ENCODE measurements at regions not wholly inside any gene's neighbourhood (a gene's known extent, or its start where the extent isn't known, plus 50 kb on each side); places are given as distances from the start of the nearest gene placed in this dataset.

DNA sequence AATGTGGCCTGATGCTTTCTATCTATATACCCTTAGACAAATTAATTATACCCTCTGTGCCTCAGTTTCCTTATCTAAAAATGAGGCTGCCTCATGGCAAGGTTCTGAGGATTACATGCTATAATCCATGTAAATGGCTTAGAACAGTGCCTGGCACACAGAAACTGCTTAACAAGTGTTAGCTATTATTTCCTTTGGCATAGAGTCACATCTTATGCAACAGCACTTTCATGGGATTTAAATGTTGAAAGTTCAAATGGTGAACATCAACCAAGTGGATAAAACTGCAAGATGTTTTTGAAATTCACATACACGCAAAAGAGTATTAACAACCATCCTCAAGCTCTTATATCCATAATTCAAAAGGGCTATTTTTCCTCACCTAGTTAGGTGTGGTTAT lies 202.8 kb upstream of the JAG1 start (continued):
- no peak for TF ChIP-seq PHF5A (CRISPR knock-in tag; IDR thresholded peaks at IDR 0.05; ENCODE audit: low read depth, unreplicated experiment)
- no peak for TF ChIP-seq ZNF260 (CRISPR knock-in tag; IDR thresholded peaks at IDR 0.05; ENCODE audit: borderline replicate concordance, low read depth)
- TF ChIP-seq ZNF83 (CRISPR knock-in tag; IDR thresholded peaks at IDR 0.05; ENCODE audit: borderline replicate concordance): no peak
- no peak for TF ChIP-seq TSC22D2 (CRISPR knock-in tag; IDR thresholded peaks at IDR 0.05; ENCODE audit: borderline replicate concordance)
- no peak for TF ChIP-seq ZNF501 (CRISPR knock-in tag; IDR thresholded peaks at IDR 0.05)
- no peak for TF ChIP-seq MXD3 (CRISPR knock-in tag; IDR thresholded peaks at IDR 0.05)
- TF ChIP-seq NFIB (CRISPR knock-in tag; IDR thresholded peaks at IDR 0.05; ENCODE audit: borderline replicate concordance): no peak

- ChIA-PET POLR2A (no interaction called here), CTCF (ENCODE audit: low intra/inter-chr PET ratio, low total read pairs) (no interaction called here)
- no peaks in the 10 kb centered on the region for H4K20me1 ChIP-seq (ENCODE audit: insufficient read depth, low read length)
- DNase-seq (ENCODE audit: low spot score) (no peak), FAIRE-seq (no peak), ATAC-seq (no peak)
- no peak overlapping the region for H3K4me2 ChIP-seq (ENCODE audit: low read depth, low read length)
- no peaks in the 10 kb centered on the region; a peak in 2 of 5 replicates for H3K27me3 ChIP-seq (ENCODE audit: control insufficient read depth in 1 of 2, insufficient read depth in 2 of 2, low read length in 2 of 2)
- no peak for TF ChIP-seq RNF2 (conservative IDR thresholded peaks at IDR 0.05; ENCODE audit: low read depth)
- TF ChIP-seq, protein P1, sequence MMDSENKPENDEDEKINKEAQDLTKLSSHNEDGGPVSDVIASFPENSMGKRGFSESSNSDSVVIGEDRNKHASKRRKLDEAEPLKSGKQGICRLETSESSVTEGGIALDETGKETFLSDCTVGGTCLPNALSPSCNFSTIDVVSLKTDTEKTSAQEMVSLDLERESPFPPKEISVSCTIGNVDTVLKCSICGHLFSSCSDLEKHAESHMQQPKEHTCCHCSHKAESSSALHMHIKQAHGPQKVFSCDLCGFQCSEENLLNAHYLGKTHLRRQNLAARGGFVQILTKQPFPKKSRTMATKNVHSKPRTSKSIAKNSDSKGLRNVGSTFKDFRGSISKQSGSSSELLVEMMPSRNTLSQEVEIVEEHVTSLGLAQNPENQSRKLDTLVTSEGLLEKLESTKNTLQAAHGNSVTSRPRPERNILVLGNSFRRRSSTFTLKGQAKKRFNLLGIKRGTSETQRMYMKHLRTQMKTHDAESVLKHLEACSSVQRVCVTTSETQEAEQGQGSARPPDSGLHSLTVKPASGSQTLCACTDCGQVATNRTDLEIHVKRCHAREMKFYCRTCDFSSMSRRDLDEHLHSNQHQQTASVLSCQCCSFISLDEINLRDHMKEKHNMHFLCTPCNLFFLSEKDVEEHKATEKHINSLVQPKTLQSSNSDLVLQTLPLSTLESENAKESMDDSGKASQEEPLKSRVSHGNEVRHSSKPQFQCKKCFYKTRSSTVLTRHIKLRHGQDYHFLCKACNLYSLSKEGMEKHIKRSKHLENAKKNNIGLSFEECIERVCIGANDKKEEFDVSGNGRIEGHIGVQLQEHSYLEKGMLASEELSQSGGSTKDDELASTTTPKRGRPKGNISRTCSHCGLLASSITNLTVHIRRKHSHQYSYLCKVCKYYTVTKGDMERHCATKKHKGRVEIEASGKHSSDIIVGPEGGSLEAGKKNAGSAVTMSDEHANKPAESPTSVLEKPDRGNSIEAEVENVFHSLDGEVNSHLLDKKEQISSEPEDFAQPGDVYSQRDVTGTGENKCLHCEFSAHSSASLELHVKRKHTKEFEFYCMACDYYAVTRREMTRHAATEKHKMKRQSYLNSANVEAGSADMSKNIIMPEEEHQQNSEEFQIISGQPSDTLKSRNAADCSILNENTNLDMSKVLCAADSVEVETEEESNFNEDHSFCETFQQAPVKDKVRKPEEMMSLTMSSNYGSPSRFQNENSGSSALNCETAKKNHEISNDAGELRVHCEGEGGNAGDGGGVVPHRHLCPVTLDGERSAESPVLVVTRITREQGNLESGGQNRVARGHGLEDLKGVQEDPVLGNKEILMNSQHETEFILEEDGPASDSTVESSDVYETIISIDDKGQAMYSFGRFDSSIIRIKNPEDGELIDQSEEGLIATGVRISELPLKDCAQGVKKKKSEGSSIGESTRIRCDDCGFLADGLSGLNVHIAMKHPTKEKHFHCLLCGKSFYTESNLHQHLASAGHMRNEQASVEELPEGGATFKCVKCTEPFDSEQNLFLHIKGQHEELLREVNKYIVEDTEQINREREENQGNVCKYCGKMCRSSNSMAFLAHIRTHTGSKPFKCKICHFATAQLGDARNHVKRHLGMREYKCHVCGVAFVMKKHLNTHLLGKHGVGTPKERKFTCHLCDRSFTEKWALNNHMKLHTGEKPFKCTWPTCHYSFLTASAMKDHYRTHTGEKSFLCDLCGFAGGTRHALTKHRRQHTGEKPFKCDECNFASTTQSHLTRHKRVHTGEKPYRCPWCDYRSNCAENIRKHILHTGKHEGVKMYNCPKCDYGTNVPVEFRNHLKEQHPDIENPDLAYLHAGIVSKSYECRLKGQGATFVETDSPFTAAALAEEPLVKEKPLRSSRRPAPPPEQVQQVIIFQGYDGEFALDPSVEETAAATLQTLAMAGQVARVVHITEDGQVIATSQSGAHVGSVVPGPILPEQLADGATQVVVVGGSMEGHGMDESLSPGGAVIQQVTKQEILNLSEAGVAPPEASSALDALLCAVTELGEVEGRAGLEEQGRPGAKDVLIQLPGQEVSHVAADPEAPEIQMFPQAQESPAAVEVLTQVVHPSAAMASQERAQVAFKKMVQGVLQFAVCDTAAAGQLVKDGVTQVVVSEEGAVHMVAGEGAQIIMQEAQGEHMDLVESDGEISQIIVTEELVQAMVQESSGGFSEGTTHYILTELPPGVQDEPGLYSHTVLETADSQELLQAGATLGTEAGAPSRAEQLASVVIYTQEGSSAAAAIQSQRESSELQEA (CRISPR knock-in tag; IDR thresholded peaks at IDR 0.05; ENCODE audit: not compliant biosample characterization): no peak
- no peak for TF ChIP-seq NFE2L2 (IDR thresholded peaks at IDR 0.05; ENCODE audit: low read length)
- no peak for TF ChIP-seq ZNF33A (CRISPR knock-in tag; IDR thresholded peaks at IDR 0.05; ENCODE audit: borderline replicate concordance)
- no peak for TF ChIP-seq ZNF143 (CRISPR knock-in tag; IDR thresholded peaks at IDR 0.05)
- no peak overlapping the region for H2AFZ ChIP-seq (ENCODE audit: low read length)
- no peak overlapping the region for H3K4me3 ChIP-seq (replicated peaks in 1 of 3; ENCODE audit: insufficient read depth in 1 of 3, low read depth in 2 of 3, low read length in 3 of 3)
- H3K27ac ChIP-seq (ENCODE audit: extremely low read length, insufficient read depth, low read length): no peak overlapping the region
- no peak overlapping the region for H3K9ac ChIP-seq (ENCODE audit: insufficient read depth, low read depth, low read length)
- H3K9me3 ChIP-seq (ENCODE audit: low read length): peaks cover 6% of the 10 kb centered on the region; the same call in 1 of the 2 replicates
- H3K79me2 ChIP-seq (ENCODE audit: insufficient read depth, low read length): no peaks in the 10 kb centered on the region
- no peaks in the 10 kb centered on the region for H3K36me3 ChIP-seq (replicated peaks in 1 of 2; ENCODE audit: control insufficient read depth in 1 of 2, insufficient read depth in 2 of 2, low read length in 2 of 2)
- WGBS (ENCODE audit: low lambda C conversion rate): 44% methylated on average over 3 of the region's 3 CpGs
- no peaks in the 10 kb centered on the region for H3K4me1 ChIP-seq (ENCODE audit: insufficient read depth, low read length)
- in situ Hi-C loops (cut with HindIII; ENCODE audit: extremely low pct_ligation_motif_present, low pct_unique_long_range_greater_than_20kb): no loop called here
- intact Hi-C loops (cut with micrococcal nuclease; ENCODE audit: unreplicated experiment): no loop called here
- BruUV-seq (replicated peaks): no TSS peak
Observed at GRCh38 chr20:10877342-10877741, 203.5 kb upstream of the JAG1 start.
